Pancreas (tissue), 10 donors: ENCODE measurements at regions not wholly inside any gene's neighbourhood (a gene's known extent, or its start where the extent isn't known, plus 50 kb on each side); places are given as distances from the start of the nearest gene placed in this dataset.
"Not testable (repeated sequence)": the region's sequence is repeated elsewhere in the genome, so short reads cannot be mapped to it uniquely, and the experiment has no call there.

Experiments
- ATAC-seq, 4 donors: fragments of 200-7000 bp; cut with Tn5 transposase; one replicate each; pipeline versions ENCODE4 v1.8.0 to v1.9.1; 2020; ENCODE audit warnings: mild to moderate bottlenecking in 4 of 4, moderate library complexity in 4 of 4
- DNase-seq, 6 donors: peaks; one replicate each; pipeline ENCODE4 v3.0.0-alpha.2; 2020
- FAIRE-seq: peaks from 2 replicates; lab custom pipeline; 2012; peaks lifted over from hg19 to GRCh38; lab: Jason Lieb, UNC
- H3K27ac ChIP-seq, 4 donors: fragments of 200-600 bp; sonication (generic); 1 replicate in 3 of 4; 2 replicates in 1 of 4; pipeline versions ENCODE4 v1.5.0 to v1.8.0; 2020
- H3K27me3 ChIP-seq, 4 donors: fragments of 200-600 bp; one replicate each; pipeline ENCODE4 v1.8.0; 2021
- H3K36me3 ChIP-seq, 3 donors: fragments of 200-600 bp; sonication (generic) in 1 of 3; one replicate each; pipeline versions ENCODE4 v1.5.0 to v1.8.0; 2020 to 2021
- H3K4me1 ChIP-seq, 3 donors: fragments of 200-600 bp; one replicate each; pipeline ENCODE4 v1.8.0; 2021
- H3K4me3 ChIP-seq, 4 donors: fragments of 200-600 bp; sonication (generic) in 2 of 4; one replicate each; pipeline versions ENCODE4 v1.5.0 to v1.8.0; 2020 to 2021
- H3K9me3 ChIP-seq, 4 donors: fragments of 200-600 bp; one replicate each; pipeline ENCODE4 v1.8.0; 2021
- WGBS, 2 donors: extraction: QIAGEN DNeasy Blood & Tissue Kit; methylation state at CpG; one replicate each; pipeline ENCODE4 v1.1.7; 2013; 5-methylcytosine and 5-hydroxymethylcytosine counted together
- intact Hi-C, 3 donors: fragments of 100-400 bp; cut with DNase I; formaldehyde crosslinking; loops; one replicate each; pipeline versions ENCODE4 v1.11.1 to v1.14.2; 2022
- TF ChIP-seq, protein P1 (sequence below), 4 donors: fragments of 200-600 bp; sonication (generic) in 3 of 4; IDR thresholded peaks; one replicate each; pipeline versions ENCODE4 v1.5.0 to v1.8.0; 2021; ENCODE audit warnings: antibody characterized with exemption in 4 of 4
- donor health status: healthy with polysubstance abuse.
- donor health status: DM: no; HTN: no; CAD: no; lungs with moderate emphysema.
- donor health status: DM: no; HTN: no; CAD: no.
- donor health status: control.
- donor health status: control.
- donor health status: Bipolar disorder and iron deficiency.
- donor health status: DM: yes; HTN: yes; CAD: no.
- donor health status: DM: no; HTN: no; CAD: no.
- donor health status: DM: no; HTN: no; CAD: no.
- donor health status: DM: yes; HTN: yes; CAD: no.

DNA sequence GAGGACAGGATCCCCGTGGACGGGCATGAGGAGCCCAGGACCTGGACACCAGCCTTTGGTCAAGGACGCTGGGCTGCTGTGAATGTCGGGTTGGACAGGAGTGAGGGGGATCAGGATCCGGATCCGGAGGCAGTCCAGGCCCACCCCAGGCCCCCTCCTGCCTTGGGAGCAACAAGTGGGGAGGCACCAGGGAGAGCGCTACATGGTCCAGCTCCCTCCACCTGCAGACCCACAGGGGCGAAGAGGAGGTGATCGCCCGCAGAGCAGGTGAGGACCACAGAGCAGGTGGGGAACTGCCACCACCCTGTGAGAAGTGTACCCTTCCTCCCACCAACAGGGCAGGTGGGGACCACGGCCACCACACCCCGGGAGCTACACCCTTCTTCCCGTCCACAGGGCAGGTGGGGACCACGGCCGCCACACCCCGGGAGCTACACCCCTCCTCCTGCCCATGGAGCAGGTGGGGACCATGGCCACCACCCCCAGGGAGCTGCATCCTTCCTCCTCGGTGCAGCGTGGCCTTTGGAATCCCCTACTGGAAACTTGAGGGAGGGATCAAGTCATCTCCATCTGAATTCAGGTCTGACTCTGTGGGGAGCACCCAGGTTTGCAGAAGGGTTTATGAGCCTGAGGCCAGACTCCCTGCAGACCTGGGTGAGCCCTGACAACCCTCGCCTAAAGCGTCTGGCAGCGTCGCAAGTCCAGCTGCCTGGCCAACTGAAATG lies 141.0 kb downstream of the BRD1 start:
- WGBS, 2 donors, result 58 to 72% methylated on average over 22 of the region's 22 CpGs
- peaks cover 0 to 8% (median 2%) of the 10 kb centered on the region in 4 donors for H3K27me3 ChIP-seq

DNA sequence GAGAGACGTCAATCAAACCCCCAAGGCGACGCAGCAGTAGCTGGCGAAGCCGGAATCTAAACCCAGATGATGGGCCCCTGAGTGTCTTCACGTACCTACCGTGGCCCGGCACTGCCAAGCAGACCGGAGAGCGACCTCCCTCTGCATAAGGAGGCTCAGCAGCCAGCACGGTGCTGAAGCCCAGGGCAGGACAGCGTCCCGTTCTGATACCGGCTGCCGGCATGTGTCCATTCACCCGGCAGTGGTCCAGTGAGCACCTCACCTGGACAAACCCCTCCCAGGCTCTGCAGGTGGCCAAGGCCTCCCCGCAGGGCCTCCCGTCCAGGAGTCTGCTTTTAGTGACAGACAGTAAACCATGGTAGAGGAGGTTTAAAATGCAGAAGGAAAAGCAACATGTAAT lies 142.0 kb downstream of the BRD1 start:
- H3K27ac ChIP-seq, result no peak overlapping the region
- TF ChIP-seq, protein P1, sequence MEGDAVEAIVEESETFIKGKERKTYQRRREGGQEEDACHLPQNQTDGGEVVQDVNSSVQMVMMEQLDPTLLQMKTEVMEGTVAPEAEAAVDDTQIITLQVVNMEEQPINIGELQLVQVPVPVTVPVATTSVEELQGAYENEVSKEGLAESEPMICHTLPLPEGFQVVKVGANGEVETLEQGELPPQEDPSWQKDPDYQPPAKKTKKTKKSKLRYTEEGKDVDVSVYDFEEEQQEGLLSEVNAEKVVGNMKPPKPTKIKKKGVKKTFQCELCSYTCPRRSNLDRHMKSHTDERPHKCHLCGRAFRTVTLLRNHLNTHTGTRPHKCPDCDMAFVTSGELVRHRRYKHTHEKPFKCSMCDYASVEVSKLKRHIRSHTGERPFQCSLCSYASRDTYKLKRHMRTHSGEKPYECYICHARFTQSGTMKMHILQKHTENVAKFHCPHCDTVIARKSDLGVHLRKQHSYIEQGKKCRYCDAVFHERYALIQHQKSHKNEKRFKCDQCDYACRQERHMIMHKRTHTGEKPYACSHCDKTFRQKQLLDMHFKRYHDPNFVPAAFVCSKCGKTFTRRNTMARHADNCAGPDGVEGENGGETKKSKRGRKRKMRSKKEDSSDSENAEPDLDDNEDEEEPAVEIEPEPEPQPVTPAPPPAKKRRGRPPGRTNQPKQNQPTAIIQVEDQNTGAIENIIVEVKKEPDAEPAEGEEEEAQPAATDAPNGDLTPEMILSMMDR (IDR thresholded peaks at IDR 0.05), result no peak
- FAIRE-seq (no peak), ATAC-seq (no peak), DNase-seq (no peak)
- no peaks in the 10 kb centered on the region for H3K4me1 ChIP-seq
- WGBS, 2 donors, result 60 to 73% methylated on average over 18 of the region's 18 CpGs
- intact Hi-C loops, result no loop called here
- H3K36me3 ChIP-seq, result no peaks in the 10 kb centered on the region
- no peak overlapping the region for H3K4me3 ChIP-seq
- peaks cover 0 to 8% (median 2%) of the 10 kb centered on the region in 4 donors for H3K27me3 ChIP-seq
- H3K9me3 ChIP-seq, result no peaks in the 10 kb centered on the region

More for the DNA sequence above, 141.0 kb downstream of the BRD1 start:
- no peak for ATAC-seq
- TF ChIP-seq, protein P1 (IDR thresholded peaks at IDR 0.05), result no peak
- no peak for DNase-seq
- Histone ChIP-seq H3K36me3 (no peaks in the 10 kb centered on the region), H3K4me3 (no peak overlapping the region), H3K9me3 (no peaks in the 10 kb centered on the region), H3K4me1 (no peaks in the 10 kb centered on the region), H3K27ac (no peak overlapping the region)
- FAIRE-seq, result no peak
- intact Hi-C loops, result no loop called here

DNA sequence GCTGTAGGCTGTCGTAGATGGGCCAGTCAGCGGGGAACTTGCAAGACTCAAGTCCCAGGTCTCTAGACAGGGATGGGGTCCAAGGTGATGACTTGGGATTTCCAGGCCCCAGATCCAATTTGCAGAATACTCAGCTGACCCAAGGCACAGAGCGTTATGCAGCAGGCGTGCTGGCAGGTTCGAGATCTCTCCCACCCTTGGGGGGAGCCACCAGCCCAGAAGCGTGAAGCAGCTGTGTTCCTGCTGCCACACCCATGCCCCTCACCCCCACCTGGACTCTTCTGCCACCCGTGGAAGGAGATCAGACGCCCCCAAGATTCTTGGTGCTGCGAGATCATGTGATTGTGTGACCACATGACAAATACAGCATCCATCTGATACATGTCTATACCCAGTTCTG lies 142.6 kb downstream of the BRD1 start:
- intact Hi-C loops, result no loop called here
- no peaks in the 10 kb centered on the region for H3K9me3 ChIP-seq
- ATAC-seq (no peak), DNase-seq (no peak), FAIRE-seq (no peak)
- TF ChIP-seq, protein P1 (IDR thresholded peaks at IDR 0.05), result no peak
- WGBS, 2 donors, result 61 to 62% methylated on average over 9 of the region's 9 CpGs
- no peak overlapping the region for H3K4me3 ChIP-seq
- H3K27me3 ChIP-seq, result peaks cover 0 to 8% (median 2%) of the 10 kb centered on the region in 4 donors
- no peak overlapping the region for H3K27ac ChIP-seq
- no peaks in the 10 kb centered on the region for H3K36me3 ChIP-seq
- H3K4me1 ChIP-seq, result no peaks in the 10 kb centered on the region

DNA sequence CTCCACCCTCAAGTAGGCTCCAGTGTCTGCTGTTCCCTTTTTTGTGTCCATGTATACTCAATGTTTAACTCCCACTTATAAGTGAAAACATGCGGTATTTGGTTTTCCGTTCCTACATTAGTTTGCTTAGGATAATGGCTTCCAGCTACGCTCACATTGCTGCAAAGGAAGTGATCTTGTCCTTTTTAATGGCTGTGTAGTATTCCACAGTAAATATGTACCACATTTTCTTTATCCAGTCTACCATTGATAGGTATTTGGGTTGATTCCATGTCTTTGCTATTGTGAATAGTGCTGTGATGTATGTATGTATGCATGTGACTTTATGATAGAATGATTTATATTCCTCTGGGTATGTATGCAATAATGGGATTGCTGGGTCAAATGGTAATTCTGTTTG lies 144.6 kb downstream of the BRD1 start:
- FAIRE-seq (no peak), ATAC-seq (no peak), DNase-seq (no peak)
- intact Hi-C loops, result no loop called here
- Histone ChIP-seq H3K27ac (no peak overlapping the region), H3K9me3 (no peaks in the 10 kb centered on the region), H3K4me1 (no peaks in the 10 kb centered on the region), H3K27me3 (peaks cover 0 to 11% (median 2%) of the 10 kb centered on the region in 4 donors), H3K4me3 (no peak overlapping the region), H3K36me3 (no peaks in the 10 kb centered on the region)
- WGBS, 2 donors, result 79 to 85% methylated on average over 3 of the region's 3 CpGs
- TF ChIP-seq, protein P1 (IDR thresholded peaks at IDR 0.05), result no peak

DNA sequence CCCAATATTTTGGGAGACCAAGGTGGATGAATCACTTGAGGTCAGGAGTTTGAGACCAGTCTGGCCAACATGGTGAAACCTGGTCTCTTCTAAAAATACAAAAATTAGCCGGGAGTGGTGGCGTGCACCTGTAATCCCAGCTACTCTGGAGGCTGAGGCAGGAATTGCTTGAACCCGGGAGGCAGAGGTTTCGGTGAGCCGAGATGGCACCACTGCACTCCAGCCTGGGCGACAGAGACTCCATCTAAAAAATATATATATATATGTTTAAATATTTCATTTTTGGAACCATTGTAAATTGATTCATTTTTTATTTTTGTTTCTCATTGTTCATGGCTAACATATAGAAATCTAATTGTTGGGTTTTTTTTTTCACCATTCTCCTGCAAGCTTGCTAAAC lies 146.9 kb downstream of the BRD1 start:
- H3K36me3 ChIP-seq, H3K9me3 ChIP-seq, FAIRE-seq, intact Hi-C loops, ATAC-seq, DNase-seq, H3K4me1 ChIP-seq, H3K4me3 ChIP-seq, H3K27ac ChIP-seq: not testable (repeated sequence)
- H3K27me3 ChIP-seq, result peaks cover 0 to 12% (median 0%) of the 10 kb centered on the region in 4 donors
- 82 to 91% methylated on average over 6 of the region's 6 CpGs for WGBS, 2 donors
